Stimulated activated effector memory CD8-positive, alpha-beta T cell treated with anti-CD3 and anti-CD28 coated beads, Interleukin-12 subunit alpha, Interleukin-12 subunit beta, amount 100 ng/mL, for 72 hours (primary cell): ENCODE measurements at regions not wholly inside any gene's neighbourhood (a gene's known extent, or its start where the extent isn't known, plus 50 kb on each side); places are given as distances from the start of the nearest gene placed in this dataset.

Experiments used
- ATAC-seq: fragments of 150-1000 bp; cut with Tn5 transposase; 2 replicates; pipeline ENCODE4 v1.10.0; 2021
- DNase-seq, 2 donors: peaks; one replicate each; pipeline ENCODE4 v3.0.0; 2021 to 2022; ENCODE audit warnings: low spot score in 2 of 2
- H3K27ac Mint-ChIP-seq: one replicate; pipeline ENCODE4 v1.8.0; 2022; ENCODE audit warnings: mild to moderate bottlenecking, mixed read lengths
- H3K36me3 Mint-ChIP-seq: one replicate; pipeline ENCODE4 v1.8.0; 2022; ENCODE audit warnings: mild to moderate bottlenecking, mixed read lengths
- H3K4me1 Mint-ChIP-seq: one replicate; pipeline ENCODE4 v1.8.0; 2022; ENCODE audit warnings: mixed read lengths
- H3K4me3 Mint-ChIP-seq: one replicate; pipeline ENCODE4 v1.8.0; 2022; ENCODE audit warnings: mild to moderate bottlenecking, mixed read lengths
- H3K9me3 Mint-ChIP-seq: one replicate; pipeline ENCODE4 v1.8.0; 2022; ENCODE audit warnings: mixed read lengths

- Mint-ChIP-seq H3K36me3 (no peaks in the 10 kb centered on the region), H3K4me1 (no peaks in the 10 kb centered on the region), H3K9me3 (peaks cover 15% of the 10 kb centered on the region), H3K4me3 (no peak overlapping the region), H3K27ac (no peak overlapping the region)
- ATAC-seq, result no peak
- DNase-seq, result no peak
Observed at GRCh38 chr2:49553658-49554057, 399.3 kb upstream of the FSHR start.

- H3K36me3 Mint-ChIP-seq, result no peaks in the 10 kb centered on the region
- H3K9me3 Mint-ChIP-seq, result peaks cover 28% of the 10 kb centered on the region
- H3K4me3 Mint-ChIP-seq, result no peak overlapping the region
Observed at GRCh38 chr2:49532702-49533101, 378.4 kb upstream of the FSHR start.

GRCh38 chr2:49515996-49516782 lies 361.9 kb upstream of the FSHR start:
- Mint-ChIP-seq H3K4me3 (no peak overlapping the region), H3K4me1 (no peaks in the 10 kb centered on the region), H3K9me3 (peaks cover 18% of the 10 kb centered on the region), H3K36me3 (no peaks in the 10 kb centered on the region), H3K27ac (no peak overlapping the region)
- ATAC-seq (no peak), DNase-seq (no peak)

More at GRCh38 chr2:49532702-49533101, 378.4 kb upstream of the FSHR start:
- DNase-seq, result no peak
- H3K4me1 Mint-ChIP-seq, result no peaks in the 10 kb centered on the region
- H3K27ac Mint-ChIP-seq, result no peak overlapping the region
- ATAC-seq, result no peak

GRCh38 chr2:49514201-49514600 lies 359.9 kb upstream of the FSHR start:
- Mint-ChIP-seq H3K9me3 (peaks cover 11% of the 10 kb centered on the region), H3K4me1 (no peaks in the 10 kb centered on the region)

GRCh38 chr2:49490710-49491109 lies 336.4 kb upstream of the FSHR start:
- DNase-seq, result no peak
- Mint-ChIP-seq H3K4me3 (no peak overlapping the region), H3K27ac (no peak overlapping the region), H3K36me3 (no peaks in the 10 kb centered on the region), H3K9me3 (peaks cover 6% of the 10 kb centered on the region), H3K4me1 (no peaks in the 10 kb centered on the region)
- ATAC-seq, result peak; percentile 11

More at GRCh38 chr2:49514201-49514600, 359.9 kb upstream of the FSHR start:
- no peak overlapping the region for H3K4me3 Mint-ChIP-seq
- ATAC-seq (no peak), DNase-seq (no peak)
- H3K27ac Mint-ChIP-seq, result no peak overlapping the region
- no peaks in the 10 kb centered on the region for H3K36me3 Mint-ChIP-seq

- Mint-ChIP-seq H3K4me1 (no peaks in the 10 kb centered on the region), H3K27ac (no peak overlapping the region), H3K9me3 (peaks cover 7% of the 10 kb centered on the region), H3K36me3 (no peaks in the 10 kb centered on the region), H3K4me3 (no peak overlapping the region)
- DNase-seq, result no peak
- no peak for ATAC-seq
Observed at GRCh38 chr2:49487139-49487538, 332.8 kb upstream of the FSHR start.

- no peak overlapping the region for H3K4me3 Mint-ChIP-seq
- DNase-seq (no peak), ATAC-seq (no peak)
- no peak overlapping the region for H3K27ac Mint-ChIP-seq
- peaks cover 10% of the 10 kb centered on the region for H3K9me3 Mint-ChIP-seq
- no peaks in the 10 kb centered on the region for H3K36me3 Mint-ChIP-seq
- H3K4me1 Mint-ChIP-seq, result no peaks in the 10 kb centered on the region
Observed at GRCh38 chr2:49480520-49480919, 326.2 kb upstream of the FSHR start.

GRCh38 chr2:49465157-49465831 lies 311.0 kb upstream of the FSHR start:
- Mint-ChIP-seq H3K27ac (no peak overlapping the region), H3K9me3 (peaks cover 26% of the 10 kb centered on the region), H3K4me1 (no peaks in the 10 kb centered on the region), H3K4me3 (no peak overlapping the region), H3K36me3 (no peaks in the 10 kb centered on the region)
- DNase-seq (no peak), ATAC-seq (no peak)

- ATAC-seq (no peak), DNase-seq (no peak)
- Mint-ChIP-seq H3K36me3 (no peaks in the 10 kb centered on the region), H3K27ac (no peak overlapping the region), H3K4me3 (no peak overlapping the region), H3K9me3 (peaks cover 18% of the 10 kb centered on the region), H3K4me1 (no peaks in the 10 kb centered on the region)
Observed at GRCh38 chr2:49459314-49459993, 305.1 kb upstream of the FSHR start.

- no peaks in the 10 kb centered on the region for H3K4me1 Mint-ChIP-seq
- H3K36me3 Mint-ChIP-seq, result no peaks in the 10 kb centered on the region
- ATAC-seq (no peak), DNase-seq (no peak)
- no peak overlapping the region for H3K27ac Mint-ChIP-seq
- no peak overlapping the region for H3K4me3 Mint-ChIP-seq
- peaks cover 18% of the 10 kb centered on the region for H3K9me3 Mint-ChIP-seq
Observed at GRCh38 chr2:49444005-49444404, 289.7 kb upstream of the FSHR start.

- Mint-ChIP-seq H3K4me1 (no peaks in the 10 kb centered on the region), H3K9me3 (peaks cover 6% of the 10 kb centered on the region), H3K36me3 (no peaks in the 10 kb centered on the region), H3K27ac (no peak overlapping the region), H3K4me3 (no peak overlapping the region)
- no peak for DNase-seq
- no peak for ATAC-seq
Observed at GRCh38 chr2:49426996-49427395, 272.7 kb upstream of the FSHR start.

GRCh38 chr2:49416252-49416651 lies 261.9 kb upstream of the FSHR start:
- H3K27ac Mint-ChIP-seq, result no peak overlapping the region
- H3K36me3 Mint-ChIP-seq, result no peaks in the 10 kb centered on the region
- H3K4me1 Mint-ChIP-seq, result no peaks in the 10 kb centered on the region
- no peak overlapping the region for H3K4me3 Mint-ChIP-seq
- H3K9me3 Mint-ChIP-seq, result peaks cover 6% of the 10 kb centered on the region
- DNase-seq, result no peak
- ATAC-seq, result no peak

GRCh38 chr2:49404108-49404507 lies 249.8 kb upstream of the FSHR start:
- Mint-ChIP-seq H3K4me1 (no peaks in the 10 kb centered on the region), H3K4me3 (no peak overlapping the region)

GRCh38 chr2:49403637-49404036 lies 249.3 kb upstream of the FSHR start:
- DNase-seq (no peak), ATAC-seq (no peak)
- Mint-ChIP-seq H3K4me1 (no peaks in the 10 kb centered on the region), H3K36me3 (no peaks in the 10 kb centered on the region), H3K4me3 (no peak overlapping the region), H3K9me3 (peaks cover 16% of the 10 kb centered on the region), H3K27ac (no peak overlapping the region)

More at GRCh38 chr2:49404108-49404507, 249.8 kb upstream of the FSHR start:
- ATAC-seq, result no peak
- no peak for DNase-seq
- Mint-ChIP-seq H3K27ac (no peak overlapping the region), H3K36me3 (no peaks in the 10 kb centered on the region), H3K9me3 (peaks cover 19% of the 10 kb centered on the region)

GRCh38 chr2:49379406-49379805 lies 225.1 kb upstream of the FSHR start:
- H3K9me3 Mint-ChIP-seq, result peaks cover 12% of the 10 kb centered on the region
- DNase-seq (no peak), ATAC-seq (no peak)
- no peaks in the 10 kb centered on the region for H3K4me1 Mint-ChIP-seq
- no peaks in the 10 kb centered on the region for H3K36me3 Mint-ChIP-seq
- no peak overlapping the region for H3K4me3 Mint-ChIP-seq
- H3K27ac Mint-ChIP-seq, result no peak overlapping the region
